GM23338 (cell line): ENCODE measurements at regions not wholly inside any gene's neighbourhood (a gene's known extent, or its start where the extent isn't known, plus 50 kb on each side); places are given as distances from the start of the nearest gene placed in this dataset.

Experiments
- CREB1 ChIP-seq: fragments of 250-450 bp; sonication (Bioruptor Pico); IDR thresholded peaks from 2 replicates; pipeline ENCODE4 v1.5.0; 2020; ENCODE audit warnings: low read depth, mild to moderate bottlenecking, moderate library complexity
- CTCF ChIP-seq, 2 experiments: fragments of 200-600 bp in 1 of 2; sonication (generic) in 1 of 2; conservative IDR thresholded peaks; 2 replicates each; pipeline versions ENCODE4 v1.5.1 to v1.6.1; 2016 to 2017; ENCODE audit warnings: antibody characterized with exemption in 2 of 2, low read depth in 2 of 2, mild to moderate bottlenecking in 2 of 2, moderate library complexity in 1 of 2
- EZH2 ChIP-seq: fragments of 200-600 bp; sonication (generic); IDR thresholded peaks from one replicate; pipeline ENCODE4 v1.8.0; 2017; ENCODE audit warnings: antibody characterized with exemption, mild to moderate bottlenecking, low read depth; ENCODE audit not compliant: unreplicated experiment
- EZH2phosphoT487 ChIP-seq: fragments of 200-600 bp; sonication (generic); IDR thresholded peaks from one replicate; pipeline ENCODE4 v1.8.1; 2018; ENCODE audit warnings: antibody characterized with exemption; ENCODE audit not compliant: unreplicated experiment
- JUNB ChIP-seq: IDR thresholded peaks from one replicate; pipeline ENCODE4 v1.6.1; 2016; ENCODE audit warnings: antibody characterized with exemption; ENCODE audit not compliant: unreplicated experiment
- NANOG ChIP-seq: IDR thresholded peaks from 2 replicates; pipeline ENCODE4 v1.6.1; 2016; ENCODE audit warnings: antibody characterized with exemption, borderline replicate concordance
- POLR2AphosphoS5 ChIP-seq: IDR thresholded peaks from 2 replicates; pipeline ENCODE4 v1.6.1; 2016; ENCODE audit warnings: antibody characterized with exemption, low read depth
- REST ChIP-seq: IDR thresholded peaks from one replicate; pipeline ENCODE4 v1.6.1; 2018; ENCODE audit warnings: antibody characterized with exemption; ENCODE audit not compliant: unreplicated experiment
- STAT1 ChIP-seq: IDR thresholded peaks from one replicate; pipeline ENCODE4 v1.6.1; 2016; ENCODE audit warnings: antibody characterized with exemption; ENCODE audit not compliant: unreplicated experiment
- ZNF114 ChIP-seq: fragments of 250-450 bp; sonication (Bioruptor Pico); IDR thresholded peaks from 2 replicates; pipeline ENCODE4 v1.5.0; 2020; ENCODE audit warnings: mild to moderate bottlenecking, moderate library complexity
- ZNF331 ChIP-seq: fragments of 250-450 bp; sonication (Bioruptor Pico); IDR thresholded peaks from 2 replicates; pipeline ENCODE4 v1.5.0; 2020; ENCODE audit warnings: low read depth, mild to moderate bottlenecking, moderate library complexity

- TF ChIP-seq REST: no peak
- no peak for TF ChIP-seq CTCF (conservative IDR thresholded peaks at IDR 0.05; ENCODE audit: low read depth in 2 of 2)
- no peak for TF ChIP-seq JUNB
- TF ChIP-seq EZH2: no peak
- TF ChIP-seq POLR2AphosphoS5: no peak
- TF ChIP-seq CREB1 (CRISPR knock-in tag): no peak
- TF ChIP-seq ZNF114 (CRISPR knock-in tag): no peak
- no peak for TF ChIP-seq EZH2phosphoT487
- no peak for TF ChIP-seq NANOG
- no peak for TF ChIP-seq ZNF331
- no peak for TF ChIP-seq STAT1
Measured at GRCh38 chr15:70538278-70538677, 225.1 kb downstream of the UACA start.
